ENCODE measurements at regions not wholly inside any gene's neighbourhood (a gene's known extent, or its start where the extent isn't known, plus 50 kb on each side); places are given as distances from the start of the nearest gene placed in this dataset.

GRCh38 chr7:131188367-131189339, 139.0 kb upstream of the MKLN1 start:
- ATAC-seq = peak; percentile 47 to 72
- intact Hi-C loops (cut with DNase I) = loop anchor here in 1 of 2 donors (5.0 to 10.0 kb wide), 2 partner anchors 74 to 114 kb away; no protein-coding TSS in a partner anchor
- DNase-seq = peak; percentile 25

DNA sequence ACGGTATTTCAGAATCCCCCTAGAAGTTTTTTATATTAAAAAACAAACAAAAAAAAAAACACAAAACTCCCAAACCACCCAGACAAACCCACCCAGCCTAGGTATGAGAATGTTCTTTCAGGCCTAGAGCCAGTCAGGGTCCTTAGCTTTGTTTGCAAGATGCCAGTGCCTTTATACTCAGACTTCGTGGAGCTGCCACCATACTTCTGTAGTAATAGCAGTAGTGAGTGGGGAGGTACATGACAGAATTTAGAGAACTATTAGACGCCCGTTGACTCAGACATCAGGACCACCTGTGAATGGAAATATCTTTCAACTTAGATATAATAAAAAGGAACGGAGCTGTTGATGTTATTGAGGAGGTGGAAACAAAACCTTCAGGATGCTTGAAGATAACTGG, 138.2 kb upstream of the MKLN1 start:
- intact Hi-C loops (cut with DNase I) = loop anchor here in 1 of 2 donors (5.0 to 10.0 kb wide), 2 partner anchors 75 to 113 kb away; no protein-coding TSS in a partner anchor

DNA sequence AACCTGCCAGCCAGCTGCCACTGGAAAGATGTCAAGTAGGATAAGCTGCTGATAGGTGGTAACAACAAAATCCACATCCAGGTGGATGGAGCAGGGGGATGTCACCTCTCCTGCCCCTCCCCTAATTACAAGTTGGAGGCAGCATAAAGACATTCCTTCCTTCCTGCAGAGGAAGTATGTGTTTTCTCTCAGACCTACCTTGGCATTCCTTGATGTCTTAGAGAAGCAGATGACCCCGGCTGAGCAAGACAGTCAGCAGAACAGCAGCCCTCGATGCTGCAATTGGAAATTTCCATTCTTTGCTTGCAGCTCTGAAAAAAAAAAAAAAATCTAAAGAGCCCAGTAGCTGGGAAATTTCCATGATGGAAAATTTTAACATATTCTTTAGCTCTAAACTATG, 137.5 kb upstream of the MKLN1 start:
- ATAC-seq (no peak), DNase-seq (no peak)
- intact Hi-C loops (cut with DNase I) = no loop called here

More for the DNA sequence above, 138.2 kb upstream of the MKLN1 start:
- ATAC-seq (no peak), DNase-seq (no peak)

- ATAC-seq (no peak), DNase-seq (no peak)
- intact Hi-C loops (cut with DNase I) = no loop called here
Observed at GRCh38 chr7:131190581-131190980, 137.1 kb upstream of the MKLN1 start.

- no peak for ATAC-seq
- intact Hi-C loops (cut with DNase I) = no loop called here
Observed at GRCh38 chr7:131194070-131194865, 133.4 kb upstream of the MKLN1 start.

GRCh38 chr7:131196803-131197202, 130.9 kb upstream of the MKLN1 start:
- intact Hi-C loops (cut with DNase I) = no loop called here
- ATAC-seq (no peak), DNase-seq (peak; percentile 32)

More at GRCh38 chr7:131194070-131194865, 133.4 kb upstream of the MKLN1 start:
- no peak for DNase-seq

GRCh38 chr7:131197920-131198615, 129.6 kb upstream of the MKLN1 start:
- ATAC-seq (no peak), DNase-seq (no peak)
- intact Hi-C loops (cut with DNase I) = no loop called here

DNA sequence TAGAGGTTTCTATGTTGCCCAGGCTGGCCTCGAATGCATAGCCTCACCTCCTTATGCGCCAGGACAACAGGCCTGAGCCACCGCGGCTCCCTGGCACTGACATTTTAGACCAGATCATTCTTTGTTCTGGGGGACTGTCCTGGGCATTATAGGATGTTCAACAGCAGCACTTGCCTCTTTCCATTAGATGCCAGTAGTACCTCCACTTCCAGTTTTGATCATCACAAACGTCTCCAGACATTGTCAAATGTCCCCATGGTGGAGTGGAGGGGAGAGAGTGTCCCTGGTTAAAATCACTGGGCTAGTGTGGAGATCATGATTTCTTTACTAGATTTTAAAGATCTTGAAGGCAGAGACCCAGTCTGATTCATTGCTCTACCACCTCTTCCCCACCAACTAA, 125.2 kb upstream of the MKLN1 start:
- intact Hi-C loops (cut with DNase I) = no loop called here
- DNase-seq = no peak
- ATAC-seq = no peak

- ATAC-seq (peak in 1 of 2 donors; percentile 27), DNase-seq (no peak)
- intact Hi-C loops (cut with DNase I) = no loop called here
Observed at GRCh38 chr7:131203291-131203976, 124.2 kb upstream of the MKLN1 start.

- ATAC-seq (peak in 1 of 2 donors; percentile 54), DNase-seq (no peak)
- intact Hi-C loops (cut with DNase I) = no loop called here
Observed at GRCh38 chr7:131208777-131209176, 118.9 kb upstream of the MKLN1 start.

DNA sequence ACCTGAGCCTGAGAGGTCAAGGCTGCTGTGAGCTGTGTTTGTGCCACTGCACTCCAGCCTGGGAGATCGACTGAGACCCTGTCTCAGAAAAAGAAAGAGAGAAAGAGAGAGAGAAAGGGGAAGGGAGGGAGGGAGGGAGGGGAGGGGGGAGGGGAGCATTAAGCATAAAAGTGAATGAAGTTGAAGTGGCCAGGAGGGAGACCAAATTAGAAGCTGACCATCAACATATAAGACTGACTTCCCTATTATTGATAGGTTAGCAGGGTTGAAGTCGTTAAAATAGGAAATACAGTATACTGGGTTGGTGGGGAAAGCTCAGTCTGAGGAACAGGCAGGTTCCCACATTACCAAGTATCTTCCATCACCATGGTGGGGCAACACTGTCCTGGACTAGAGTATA, 117.1 kb upstream of the MKLN1 start:
- intact Hi-C loops (cut with DNase I) = no loop called here
- ATAC-seq (no peak), DNase-seq (no peak)

DNA sequence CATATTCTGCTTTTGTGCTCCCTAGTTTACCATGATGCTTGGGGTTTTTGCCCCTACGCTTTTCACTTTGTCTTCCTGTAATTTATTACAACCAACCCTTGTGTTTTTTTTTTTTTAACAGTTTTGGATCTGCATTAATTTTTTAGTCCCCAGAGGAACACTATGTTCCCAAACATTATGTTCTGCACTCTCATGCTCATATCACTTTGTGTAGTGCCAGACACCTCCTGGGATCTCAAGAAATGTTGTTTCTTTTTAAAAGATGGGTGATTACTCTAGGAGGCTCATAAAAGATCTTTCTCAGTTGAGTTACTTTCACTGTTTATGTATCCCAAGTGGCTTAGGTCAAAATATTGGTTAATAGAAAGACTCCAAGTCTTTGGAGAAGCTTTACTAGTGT, 116.2 kb upstream of the MKLN1 start:
- intact Hi-C loops (cut with DNase I) = no loop called here
- ATAC-seq (no peak), DNase-seq (no peak)

- DNase-seq = no peak
- no peak for ATAC-seq
- intact Hi-C loops (cut with DNase I) = no loop called here
Observed at GRCh38 chr7:131212114-131212513, 115.6 kb upstream of the MKLN1 start.

GRCh38 chr7:131218727-131219128, 108.9 kb upstream of the MKLN1 start:
- intact Hi-C loops (cut with DNase I) = no loop called here
- DNase-seq = no peak

DNA sequence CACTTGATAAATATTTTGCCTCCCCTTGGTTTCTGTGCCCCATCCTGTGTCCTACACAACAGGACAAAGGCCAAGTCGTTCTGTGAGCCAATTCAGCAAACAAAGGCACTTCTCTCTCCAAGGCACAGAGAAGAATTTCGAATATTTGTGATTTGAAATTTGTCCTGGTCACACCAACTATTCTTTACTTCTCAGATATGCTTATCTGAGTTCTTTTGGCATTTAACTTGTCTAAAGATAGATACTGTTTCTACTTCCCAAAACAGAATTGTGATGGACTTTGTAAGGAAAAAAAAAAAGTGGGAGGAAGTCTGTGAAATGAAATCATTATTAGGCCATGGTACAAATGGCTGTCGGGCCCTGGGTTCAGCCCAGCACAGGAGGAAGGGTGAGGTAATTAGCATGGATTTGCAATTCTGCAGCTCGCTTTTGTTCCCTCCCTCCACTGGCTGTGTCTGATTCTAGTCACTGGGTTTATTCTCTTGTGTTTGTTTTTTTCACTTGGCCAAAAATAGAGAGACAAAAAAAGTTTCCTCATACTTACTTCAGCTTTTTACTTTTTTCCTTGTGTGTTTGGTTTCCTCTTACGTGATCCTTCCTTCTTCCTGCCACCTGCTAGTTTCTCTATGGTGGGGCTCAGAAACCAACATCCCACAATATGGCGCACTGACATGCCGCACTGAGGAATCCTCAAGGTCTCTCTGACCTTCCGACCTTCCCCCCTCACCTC, 108.2 kb upstream of the MKLN1 start:
- peak; percentile 85 to 94 for ATAC-seq
- intact Hi-C loops (cut with DNase I) = no loop called here
- peak; percentile 67 for DNase-seq

More at GRCh38 chr7:131218727-131219128, 108.9 kb upstream of the MKLN1 start:
- ATAC-seq = no peak

DNA sequence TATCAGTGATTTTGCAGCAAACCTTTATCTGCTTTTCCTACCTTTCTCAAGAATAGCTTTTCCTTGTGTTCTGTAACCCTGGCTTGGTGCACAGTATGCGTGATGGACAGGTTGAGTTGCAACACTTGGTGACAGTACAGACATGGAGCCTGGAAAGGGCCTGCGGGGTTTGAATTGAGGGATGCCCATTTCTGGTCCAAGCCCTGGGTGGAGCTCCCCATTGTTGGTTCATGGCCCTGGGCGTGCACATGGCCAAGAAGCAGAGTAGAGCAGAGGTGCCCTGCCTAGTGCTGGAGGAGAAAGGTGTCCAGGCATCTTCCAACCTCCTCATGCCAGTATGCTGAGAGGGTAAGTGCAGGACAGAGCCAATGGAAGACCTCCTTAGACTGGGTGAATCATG, 106.6 kb upstream of the MKLN1 start:
- intact Hi-C loops (cut with DNase I) = no loop called here

DNA sequence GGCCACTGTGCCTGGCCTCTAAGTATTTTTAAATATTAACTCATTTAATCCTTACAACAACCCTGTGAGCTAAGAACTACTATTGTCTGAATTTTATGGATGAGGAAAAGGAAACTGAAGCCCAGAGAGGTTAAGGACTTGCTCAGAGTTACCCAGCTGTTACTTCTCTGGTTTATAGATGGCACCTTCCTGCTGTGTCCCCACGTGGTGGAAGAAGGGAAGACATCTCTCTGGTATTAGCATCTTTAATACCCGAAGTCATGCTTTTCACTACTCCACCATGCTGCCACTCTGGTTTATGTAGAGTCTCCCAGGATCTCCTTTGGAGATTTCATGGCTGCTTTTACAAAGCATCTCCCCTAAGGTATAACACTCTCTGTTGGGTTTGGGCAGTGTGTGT, 105.5 kb upstream of the MKLN1 start:
- DNase-seq = no peak
- intact Hi-C loops (cut with DNase I) = no loop called here
- ATAC-seq = no peak

More for the DNA sequence above, 106.6 kb upstream of the MKLN1 start:
- DNase-seq (no peak), ATAC-seq (no peak)

DNA sequence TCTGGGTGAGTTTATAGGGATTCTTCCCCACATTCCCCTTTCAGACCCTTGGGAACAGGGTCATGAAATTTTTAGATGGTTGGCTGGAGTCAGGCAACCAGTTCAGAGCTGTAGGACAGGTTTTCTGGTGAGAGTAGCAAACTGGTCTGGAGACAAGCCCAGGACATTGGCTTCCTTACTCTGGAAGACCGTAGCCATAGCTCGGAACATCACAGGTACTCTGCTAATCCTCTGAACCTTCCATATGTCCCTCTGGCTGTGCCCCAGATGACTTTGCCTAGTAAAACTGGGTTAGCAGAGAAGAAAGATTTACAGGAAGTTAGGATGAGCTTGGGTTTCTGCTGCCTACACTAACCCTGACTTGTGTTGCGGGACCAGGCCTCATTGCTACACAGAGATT, 104.5 kb upstream of the MKLN1 start:
- intact Hi-C loops (cut with DNase I) = no loop called here
- DNase-seq (no peak), ATAC-seq (no peak)
